KMS-11 (cell line): ENCODE measurements at regions not wholly inside any gene's neighbourhood (a gene's known extent, or its start where the extent isn't known, plus 50 kb on each side); places are given as distances from the start of the nearest gene placed in this dataset.

ENCODE experiments used
- H2AFZ ChIP-seq: fragments of 200-600 bp; sonication (generic); 2 replicates; pipeline ENCODE4 v1.6.1; 2016; ENCODE audit warnings: antibody characterized with exemption, mixed run types, low read depth
- H3K27ac ChIP-seq: fragments of 200-600 bp; sonication (generic); 2 replicates; pipeline ENCODE4 v1.6.1; 2016; ENCODE audit warnings: mild to moderate bottlenecking, mixed run types
- H3K27me3 ChIP-seq: fragments of 200-600 bp; sonication (generic); 2 replicates; pipeline ENCODE4 v1.6.1; 2017; ENCODE audit warnings: mild to moderate bottlenecking, low read depth, mixed run types, moderate library complexity; ENCODE audit not compliant: insufficient read depth
- H3K36me3 ChIP-seq: fragments of 200-600 bp; sonication (generic); 2 replicates; pipeline ENCODE4 v1.6.1; 2017; ENCODE audit warnings: mild to moderate bottlenecking, mixed run types; ENCODE audit not compliant: insufficient read depth
- H3K4me1 ChIP-seq: fragments of 200-600 bp; sonication (generic); 2 replicates; pipeline ENCODE4 v1.6.1; 2016; ENCODE audit warnings: mild to moderate bottlenecking, low read depth, mixed run types; ENCODE audit not compliant: poor library complexity, severe bottlenecking
- H3K4me2 ChIP-seq: fragments of 200-600 bp; sonication (generic); 2 replicates; pipeline ENCODE4 v1.7.0; 2016; ENCODE audit warnings: mild to moderate bottlenecking, mixed run types
- H3K4me3 ChIP-seq: fragments of 200-600 bp; sonication (generic); IDR thresholded peaks from 2 replicates; pipeline ENCODE4 v1.6.1; 2017; ENCODE audit warnings: low read depth, low read length, mixed read lengths; ENCODE audit not compliant: insufficient read depth
- H3K79me2 ChIP-seq: fragments of 200-600 bp; sonication (generic); 2 replicates; pipeline ENCODE4 v1.6.1; 2016; ENCODE audit warnings: low read depth, mixed run types; ENCODE audit not compliant: insufficient read depth
- H3K9ac ChIP-seq: fragments of 200-600 bp; sonication (generic); 2 replicates; pipeline ENCODE4 v1.6.1; 2016; ENCODE audit warnings: mild to moderate bottlenecking, mixed run types
- H4K20me1 ChIP-seq: fragments of 200-600 bp; sonication (generic); 2 replicates; pipeline ENCODE4 v1.6.1; 2016; ENCODE audit warnings: mild to moderate bottlenecking, mixed run types; ENCODE audit not compliant: insufficient read depth
- TF ChIP-seq, protein P1 (sequence below): fragments of 200-600 bp; sonication (generic); conservative IDR thresholded peaks from 2 replicates; pipeline ENCODE4 v1.6.1; 2017; ENCODE audit warnings: low read depth, mild to moderate bottlenecking, antibody characterized with exemption, low read length, moderate library complexity, mixed read lengths

DNA sequence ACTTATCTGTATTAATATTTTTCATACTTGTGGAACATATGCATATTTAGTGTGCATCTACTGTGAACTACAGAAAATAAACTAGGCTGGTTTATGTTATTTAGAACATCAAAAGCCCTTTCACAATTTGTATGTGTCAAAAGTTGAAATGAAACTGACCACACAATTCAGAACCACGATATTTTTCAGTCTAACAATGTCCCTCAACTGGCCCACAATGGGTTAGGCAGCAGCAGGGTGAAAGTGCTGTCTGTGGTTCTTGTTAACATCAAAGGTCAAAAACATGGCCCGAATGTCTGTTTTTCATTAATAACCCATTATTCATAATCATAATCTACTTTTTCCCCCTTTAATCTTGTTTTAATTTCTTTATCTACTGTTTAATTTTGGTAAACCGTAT, 559.9 kb upstream of the ATP2B1 start:
- Histone ChIP-seq H2AFZ (no peak overlapping the region), H3K4me2 (no peak overlapping the region), H3K27ac (no peak overlapping the region), H4K20me1 (no peaks in the 10 kb centered on the region), H3K27me3 (no peaks in the 10 kb centered on the region), H3K36me3 (no peaks in the 10 kb centered on the region), H3K9ac (no peak overlapping the region), H3K4me1 (no peaks in the 10 kb centered on the region), H3K79me2 (no peaks in the 10 kb centered on the region), H3K4me3 (no peak overlapping the region)
- TF ChIP-seq, protein P1, sequence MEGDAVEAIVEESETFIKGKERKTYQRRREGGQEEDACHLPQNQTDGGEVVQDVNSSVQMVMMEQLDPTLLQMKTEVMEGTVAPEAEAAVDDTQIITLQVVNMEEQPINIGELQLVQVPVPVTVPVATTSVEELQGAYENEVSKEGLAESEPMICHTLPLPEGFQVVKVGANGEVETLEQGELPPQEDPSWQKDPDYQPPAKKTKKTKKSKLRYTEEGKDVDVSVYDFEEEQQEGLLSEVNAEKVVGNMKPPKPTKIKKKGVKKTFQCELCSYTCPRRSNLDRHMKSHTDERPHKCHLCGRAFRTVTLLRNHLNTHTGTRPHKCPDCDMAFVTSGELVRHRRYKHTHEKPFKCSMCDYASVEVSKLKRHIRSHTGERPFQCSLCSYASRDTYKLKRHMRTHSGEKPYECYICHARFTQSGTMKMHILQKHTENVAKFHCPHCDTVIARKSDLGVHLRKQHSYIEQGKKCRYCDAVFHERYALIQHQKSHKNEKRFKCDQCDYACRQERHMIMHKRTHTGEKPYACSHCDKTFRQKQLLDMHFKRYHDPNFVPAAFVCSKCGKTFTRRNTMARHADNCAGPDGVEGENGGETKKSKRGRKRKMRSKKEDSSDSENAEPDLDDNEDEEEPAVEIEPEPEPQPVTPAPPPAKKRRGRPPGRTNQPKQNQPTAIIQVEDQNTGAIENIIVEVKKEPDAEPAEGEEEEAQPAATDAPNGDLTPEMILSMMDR = no peak

DNA sequence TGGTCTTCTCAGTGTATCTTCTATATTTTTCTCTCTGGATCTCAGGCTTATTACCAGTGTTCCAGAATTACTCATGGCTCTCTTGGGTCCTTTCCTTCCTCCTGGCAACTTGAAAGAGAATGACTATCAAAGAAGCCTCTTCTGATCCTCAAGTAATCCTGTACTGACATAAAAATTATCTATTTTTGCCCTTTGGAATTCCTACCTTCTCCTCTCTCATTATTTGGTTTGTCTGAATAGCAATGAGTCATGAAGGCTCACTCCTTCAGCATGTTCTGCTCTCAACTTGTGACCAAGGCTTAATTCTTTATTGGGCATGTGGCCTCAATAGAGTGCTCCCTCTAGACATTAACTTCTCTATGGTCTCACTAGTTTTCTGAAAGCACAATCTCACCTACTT, 553.6 kb upstream of the ATP2B1 start:
- no peak overlapping the region for H3K9ac ChIP-seq
- H3K4me2 ChIP-seq = no peak overlapping the region
- H4K20me1 ChIP-seq = no peaks in the 10 kb centered on the region
- H3K79me2 ChIP-seq = no peaks in the 10 kb centered on the region
- H3K36me3 ChIP-seq = no peaks in the 10 kb centered on the region
- TF ChIP-seq, protein P1 = no peak
- H3K27ac ChIP-seq = no peak overlapping the region
- no peak overlapping the region for H3K4me3 ChIP-seq
- H3K4me1 ChIP-seq = no peaks in the 10 kb centered on the region
- no peak overlapping the region for H2AFZ ChIP-seq
- H3K27me3 ChIP-seq = no peaks in the 10 kb centered on the region

- Histone ChIP-seq H3K27ac (no peak overlapping the region), H3K9ac (no peak overlapping the region), H3K4me2 (no peak overlapping the region), H3K79me2 (no peaks in the 10 kb centered on the region), H4K20me1 (no peaks in the 10 kb centered on the region), H3K4me3 (no peak overlapping the region), H3K36me3 (no peaks in the 10 kb centered on the region), H2AFZ (no peak overlapping the region), H3K27me3 (no peaks in the 10 kb centered on the region), H3K4me1 (no peaks in the 10 kb centered on the region)
- TF ChIP-seq, protein P1 = no peak
Measured at GRCh38 chr12:90261283-90261682, 552.6 kb upstream of the ATP2B1 start.

GRCh38 chr12:90260136-90260535, 551.5 kb upstream of the ATP2B1 start:
- Histone ChIP-seq H4K20me1 (no peaks in the 10 kb centered on the region), H3K4me2 (no peak overlapping the region), H3K4me1 (no peaks in the 10 kb centered on the region), H3K27ac (no peak overlapping the region), H3K36me3 (no peaks in the 10 kb centered on the region), H3K79me2 (no peaks in the 10 kb centered on the region), H3K4me3 (no peak overlapping the region), H3K27me3 (no peaks in the 10 kb centered on the region), H2AFZ (no peak overlapping the region), H3K9ac (no peak overlapping the region)
- TF ChIP-seq, protein P1 = no peak
